ENCODE measurements at regions not wholly inside any gene's neighbourhood (a gene's known extent, or its start where the extent isn't known, plus 50 kb on each side); places are given as distances from the start of the nearest gene placed in this dataset.

- no peak for TF ChIP-seq CTCF (IDR thresholded peaks at IDR 0.05; ENCODE audit: insufficient read depth, low read depth, low read length)
- no peak for TF ChIP-seq EZH2 (IDR thresholded peaks at IDR 0.05; ENCODE audit: insufficient read depth, low read length)
These were observed 488.4 kb downstream of the ADCYAP1 start for GRCh38 chr18:1392865-1393734.

All from astrocyte (in vitro differentiated cells and primary cell).